ENCODE measurements at regions not wholly inside any gene's neighbourhood (a gene's known extent, or its start where the extent isn't known, plus 50 kb on each side); places are given as distances from the start of the nearest gene placed in this dataset.

DNA sequence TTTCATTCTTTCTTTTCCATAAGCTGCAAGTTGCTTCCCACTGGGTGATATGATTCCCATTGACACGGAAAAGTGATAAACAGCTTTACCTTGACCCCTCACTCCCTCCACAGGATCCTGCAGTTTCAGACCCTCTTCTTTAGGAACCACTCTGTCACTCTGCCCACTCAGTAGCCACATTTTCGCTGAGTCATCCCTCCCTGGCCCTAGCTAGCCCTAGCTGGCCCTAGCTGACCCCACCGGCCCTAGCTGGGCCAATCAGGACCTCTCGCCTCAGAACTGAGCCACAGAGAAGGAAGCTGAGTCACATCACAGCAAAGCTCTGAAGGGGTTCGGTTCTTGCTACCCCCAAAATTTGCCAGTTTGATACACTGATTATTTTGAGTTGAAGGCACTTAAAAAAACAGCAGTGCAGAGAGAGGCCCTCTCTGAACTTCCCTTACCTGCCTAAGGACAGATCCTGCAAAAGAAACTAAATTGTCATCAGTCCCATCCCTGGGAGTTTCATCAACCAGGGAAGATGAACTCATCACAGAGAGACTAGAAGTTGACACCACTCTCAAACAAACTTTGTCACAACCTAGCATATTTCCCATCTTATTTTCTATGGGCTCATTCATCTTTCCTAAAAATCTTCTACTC lies 233.5 kb upstream of the PROK2 start:
- CTCF ChIA-PET: interaction anchor here (0.9 to 1.2 kb wide), 4 partner anchors 13 to 19 kb away, joined by 3 to 4 read pairs (median 3); no protein-coding TSS in a partner anchor
- no peak overlapping the region for H3K4me2 ChIP-seq
- H3K4me3 ChIP-seq (ENCODE audit: low read depth in 2 of 2, low read length in 1 of 2): no peak overlapping the region
- POLR2A ChIA-PET: no interaction called here
- no peaks in the 10 kb centered on the region for H3K9me2 ChIP-seq
- no peaks in the 10 kb centered on the region for H3K27me3 ChIP-seq (ENCODE audit: insufficient read depth)
- no peaks in the 10 kb centered on the region for H3K79me2 ChIP-seq (ENCODE audit: insufficient read depth)
- no peaks in the 10 kb centered on the region for H4K20me1 ChIP-seq (ENCODE audit: insufficient read depth)
- H3K9ac ChIP-seq: no peak overlapping the region
- no peaks in the 10 kb centered on the region for H3K36me3 ChIP-seq (replicated peaks in 1 of 2; ENCODE audit: control insufficient read depth in 1 of 2, insufficient read depth in 2 of 2, low read length in 1 of 2)
- no peak for TF ChIP-seq FOXJ3 (CRISPR knock-in tag; IDR thresholded peaks at IDR 0.05)
- no peak for TF ChIP-seq FOSL2 (IDR thresholded peaks at IDR 0.05; ENCODE audit: borderline replicate concordance, low read depth)
- TF ChIP-seq, protein P1, sequence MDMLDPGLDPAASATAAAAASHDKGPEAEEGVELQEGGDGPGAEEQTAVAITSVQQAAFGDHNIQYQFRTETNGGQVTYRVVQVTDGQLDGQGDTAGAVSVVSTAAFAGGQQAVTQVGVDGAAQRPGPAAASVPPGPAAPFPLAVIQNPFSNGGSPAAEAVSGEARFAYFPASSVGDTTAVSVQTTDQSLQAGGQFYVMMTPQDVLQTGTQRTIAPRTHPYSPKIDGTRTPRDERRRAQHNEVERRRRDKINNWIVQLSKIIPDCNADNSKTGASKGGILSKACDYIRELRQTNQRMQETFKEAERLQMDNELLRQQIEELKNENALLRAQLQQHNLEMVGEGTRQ (IDR thresholded peaks at IDR 0.05; ENCODE audit: borderline replicate concordance, low read depth, low read length): no peak
- TF ChIP-seq GABPA (IDR thresholded peaks at IDR 0.05; ENCODE audit: low read depth): no peak
- no peak for TF ChIP-seq MXI1 (IDR thresholded peaks at IDR 0.05; ENCODE audit: low read depth, low read length)
- TF ChIP-seq, protein P2, sequence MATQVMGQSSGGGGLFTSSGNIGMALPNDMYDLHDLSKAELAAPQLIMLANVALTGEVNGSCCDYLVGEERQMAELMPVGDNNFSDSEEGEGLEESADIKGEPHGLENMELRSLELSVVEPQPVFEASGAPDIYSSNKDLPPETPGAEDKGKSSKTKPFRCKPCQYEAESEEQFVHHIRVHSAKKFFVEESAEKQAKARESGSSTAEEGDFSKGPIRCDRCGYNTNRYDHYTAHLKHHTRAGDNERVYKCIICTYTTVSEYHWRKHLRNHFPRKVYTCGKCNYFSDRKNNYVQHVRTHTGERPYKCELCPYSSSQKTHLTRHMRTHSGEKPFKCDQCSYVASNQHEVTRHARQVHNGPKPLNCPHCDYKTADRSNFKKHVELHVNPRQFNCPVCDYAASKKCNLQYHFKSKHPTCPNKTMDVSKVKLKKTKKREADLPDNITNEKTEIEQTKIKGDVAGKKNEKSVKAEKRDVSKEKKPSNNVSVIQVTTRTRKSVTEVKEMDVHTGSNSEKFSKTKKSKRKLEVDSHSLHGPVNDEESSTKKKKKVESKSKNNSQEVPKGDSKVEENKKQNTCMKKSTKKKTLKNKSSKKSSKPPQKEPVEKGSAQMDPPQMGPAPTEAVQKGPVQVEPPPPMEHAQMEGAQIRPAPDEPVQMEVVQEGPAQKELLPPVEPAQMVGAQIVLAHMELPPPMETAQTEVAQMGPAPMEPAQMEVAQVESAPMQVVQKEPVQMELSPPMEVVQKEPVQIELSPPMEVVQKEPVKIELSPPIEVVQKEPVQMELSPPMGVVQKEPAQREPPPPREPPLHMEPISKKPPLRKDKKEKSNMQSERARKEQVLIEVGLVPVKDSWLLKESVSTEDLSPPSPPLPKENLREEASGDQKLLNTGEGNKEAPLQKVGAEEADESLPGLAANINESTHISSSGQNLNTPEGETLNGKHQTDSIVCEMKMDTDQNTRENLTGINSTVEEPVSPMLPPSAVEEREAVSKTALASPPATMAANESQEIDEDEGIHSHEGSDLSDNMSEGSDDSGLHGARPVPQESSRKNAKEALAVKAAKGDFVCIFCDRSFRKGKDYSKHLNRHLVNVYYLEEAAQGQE (IDR thresholded peaks at IDR 0.05; ENCODE audit: low read depth, low read length): no peak
- no peak for TF ChIP-seq MEF2A (IDR thresholded peaks at IDR 0.05; ENCODE audit: borderline replicate concordance, low read depth)
- TF ChIP-seq TAF1 (IDR thresholded peaks at IDR 0.05; ENCODE audit: borderline replicate concordance, low read depth, low read length): no peak
- no peak for TF ChIP-seq TEAD4 (IDR thresholded peaks at IDR 0.05; ENCODE audit: borderline replicate concordance, insufficient read depth)
- TF ChIP-seq, protein P3, sequence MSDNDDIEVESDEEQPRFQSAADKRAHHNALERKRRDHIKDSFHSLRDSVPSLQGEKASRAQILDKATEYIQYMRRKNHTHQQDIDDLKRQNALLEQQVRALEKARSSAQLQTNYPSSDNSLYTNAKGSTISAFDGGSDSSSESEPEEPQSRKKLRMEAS (IDR thresholded peaks at IDR 0.05; ENCODE audit: low read depth): no peak
- no peak for TF ChIP-seq NRF1 (IDR thresholded peaks at IDR 0.05; ENCODE audit: low read depth, low read length)
- TF ChIP-seq EP300 (IDR thresholded peaks at IDR 0.05; ENCODE audit: borderline replicate concordance in 1 of 2, low read depth in 1 of 2, low read length in 1 of 2): no peak
- TF ChIP-seq JUND (IDR thresholded peaks at IDR 0.05): no peak
- no peak for TF ChIP-seq TCF12 (IDR thresholded peaks at IDR 0.05)
- no peak for TF ChIP-seq CHD2 (IDR thresholded peaks at IDR 0.05; ENCODE audit: low read length, partially characterized antibody)
- H2AFZ ChIP-seq (ENCODE audit: low read depth): no peak overlapping the region
- no peaks in the 10 kb centered on the region for H3K9me3 ChIP-seq
- H3K27ac ChIP-seq (ENCODE audit: low read depth in 2 of 2, low read length in 1 of 2): no peak overlapping the region
- no peak for DNase-seq
- WGBS (ENCODE audit: low lambda C conversion rate): 67% methylated on average over 4 of the region's 5 CpGs
- H3F3A ChIP-seq (replicated peaks; ENCODE audit: insufficient read depth): no peaks in the 10 kb centered on the region
- H3K4me1 ChIP-seq (ENCODE audit: control insufficient read depth in 1 of 2, insufficient read depth in 2 of 2, low read depth in 1 of 2, low read length in 1 of 2): no peaks in the 10 kb centered on the region
